Stomach smooth muscle (tissue), 2 donors: ENCODE measurements at regions not wholly inside any gene's neighbourhood (a gene's known extent, or its start where the extent isn't known, plus 50 kb on each side); places are given as distances from the start of the nearest gene placed in this dataset.

Experiments used
- H3K27ac ChIP-seq: one replicate; pipeline ENCODE4 v1.7.0; 2013; ENCODE audit warnings: mild to moderate bottlenecking, low read length, inconsistent platforms
- H3K27me3 ChIP-seq, 2 donors: one replicate each; pipeline ENCODE4 v1.7.0; 2013; ENCODE audit warnings: low read length in 2 of 2; ENCODE audit not compliant: insufficient read depth in 2 of 2, control insufficient read depth in 1 of 2
- H3K36me3 ChIP-seq, 2 donors: one replicate each; pipeline ENCODE4 v1.7.0; 2013; ENCODE audit warnings: low read length in 2 of 2; ENCODE audit not compliant: control insufficient read depth in 2 of 2, insufficient read depth in 2 of 2
- H3K4me1 ChIP-seq: one replicate; pipeline ENCODE4 v1.7.0; 2013; ENCODE audit warnings: low read length; ENCODE audit not compliant: control insufficient read depth, insufficient read depth
- H3K4me3 ChIP-seq, 2 donors: one replicate each; pipeline ENCODE4 v1.7.0; 2013; ENCODE audit warnings: low read length in 2 of 2
- H3K9ac ChIP-seq, 2 donors: one replicate each; pipeline ENCODE4 v1.7.0; 2013; ENCODE audit warnings: low read length in 2 of 2, mild to moderate bottlenecking in 1 of 2
- H3K9me3 ChIP-seq, 2 donors: one replicate each; pipeline ENCODE4 v1.7.0; 2013; ENCODE audit warnings: low read length in 2 of 2; ENCODE audit not compliant: control insufficient read depth in 2 of 2
- donor health status: healthy.
- donor health status: Pancreatic carcinoma.

DNA sequence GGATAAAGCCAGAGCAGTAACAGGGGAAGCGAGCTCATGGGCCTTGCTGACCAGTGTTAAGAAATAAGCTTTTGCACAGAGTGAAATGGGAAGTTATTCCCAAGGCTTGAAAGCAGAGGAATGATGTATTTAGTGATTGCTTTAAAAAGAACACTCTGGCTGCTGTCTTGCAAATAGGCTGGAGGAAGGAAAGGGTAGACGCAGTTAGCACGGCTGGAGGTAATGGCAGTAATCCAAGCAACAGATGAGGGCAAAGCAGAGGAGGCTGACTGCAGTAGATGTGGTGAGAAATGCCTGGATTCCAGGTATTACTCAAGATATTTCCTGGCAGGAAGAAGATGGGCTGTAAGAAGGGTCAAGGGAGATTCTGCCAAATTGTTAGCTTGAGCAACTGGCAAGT, 1342.3 kb upstream of the AGA start:
- Histone ChIP-seq H3K27ac (no peak overlapping the region), H3K4me1 (no peaks in the 10 kb centered on the region)

GRCh38 chr4:178789279-178789678, 1347.0 kb upstream of the AGA start:
- Histone ChIP-seq H3K4me1 (no peaks in the 10 kb centered on the region), H3K9me3 (no peaks in the 10 kb centered on the region), H3K27ac (no peak overlapping the region), H3K4me3 (no peak overlapping the region), H3K27me3 (no peaks in the 10 kb centered on the region), H3K36me3 (no peaks in the 10 kb centered on the region), H3K9ac (no peak overlapping the region)

More for the DNA sequence above, 1342.3 kb upstream of the AGA start:
- Histone ChIP-seq H3K4me3 (no peak overlapping the region), H3K36me3 (no peaks in the 10 kb centered on the region), H3K9me3 (no peaks in the 10 kb centered on the region), H3K27me3 (no peaks in the 10 kb centered on the region), H3K9ac (no peak overlapping the region)

DNA sequence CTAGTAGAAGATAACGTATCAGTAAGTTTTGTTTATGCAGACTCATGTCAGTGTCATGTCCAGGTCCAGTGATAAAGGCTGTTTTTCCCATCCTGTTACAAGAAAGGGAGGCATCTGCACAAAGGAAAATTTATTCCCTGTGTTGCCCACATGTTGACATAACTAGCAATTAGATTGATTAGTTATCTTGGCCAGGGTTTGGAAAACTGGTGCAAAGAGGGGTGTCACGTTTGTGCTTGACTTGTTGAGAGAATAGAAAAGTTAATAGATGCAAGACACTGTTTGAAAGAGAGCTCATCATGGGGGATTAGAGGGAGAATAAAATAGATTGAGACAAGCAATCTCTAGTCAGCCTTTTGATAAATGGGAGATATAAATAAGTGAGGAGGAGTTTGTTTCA, 1357.0 kb upstream of the AGA start:
- H3K9ac ChIP-seq = no peak overlapping the region
- no peak overlapping the region for H3K4me3 ChIP-seq
- H3K27ac ChIP-seq = no peak overlapping the region
- no peaks in the 10 kb centered on the region for H3K27me3 ChIP-seq
- H3K36me3 ChIP-seq = no peaks in the 10 kb centered on the region
- no peaks in the 10 kb centered on the region for H3K9me3 ChIP-seq
- no peaks in the 10 kb centered on the region for H3K4me1 ChIP-seq

DNA sequence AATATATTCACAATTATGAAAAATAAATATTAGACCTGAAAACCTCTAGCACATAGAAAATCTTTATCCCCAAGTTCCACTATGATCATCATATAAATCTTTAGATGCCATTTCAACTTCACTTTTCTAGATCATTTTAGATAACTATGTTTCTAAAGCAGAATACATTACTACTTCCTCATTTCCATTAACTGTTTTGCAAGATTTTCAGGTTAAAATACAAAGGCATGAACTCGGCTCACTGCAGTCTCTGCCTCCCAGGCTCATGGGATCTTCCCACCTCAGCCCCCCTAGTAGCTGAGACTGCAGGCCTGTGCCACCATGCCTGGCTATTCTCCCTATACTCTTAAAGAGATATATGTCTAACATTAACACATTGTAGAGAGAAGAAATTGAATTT, 1365.9 kb upstream of the AGA start:
- no peak overlapping the region for H3K27ac ChIP-seq
- H3K36me3 ChIP-seq = no peaks in the 10 kb centered on the region
- H3K4me1 ChIP-seq = no peaks in the 10 kb centered on the region
- H3K27me3 ChIP-seq = no peaks in the 10 kb centered on the region
- no peaks in the 10 kb centered on the region for H3K9me3 ChIP-seq
- H3K9ac ChIP-seq = no peak overlapping the region
- H3K4me3 ChIP-seq = no peak overlapping the region

DNA sequence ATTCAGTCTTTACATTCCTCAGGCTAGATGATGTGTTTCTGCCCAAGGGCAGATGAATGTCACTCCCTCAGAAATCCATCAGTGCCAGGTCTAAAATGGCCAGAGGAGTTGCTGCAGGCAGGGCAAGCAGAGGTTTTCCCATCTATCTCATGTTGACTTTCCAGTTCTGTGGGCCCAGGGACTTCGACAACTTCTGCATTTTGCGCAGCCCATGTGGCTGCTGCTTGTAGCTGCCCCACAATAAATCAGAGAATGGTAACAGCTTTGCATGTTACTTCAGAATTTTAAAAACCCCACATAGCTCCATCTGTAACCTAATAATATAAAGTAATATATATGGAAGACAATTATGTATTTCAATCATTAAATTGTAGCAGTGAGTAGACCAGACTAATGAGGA, 1367.7 kb upstream of the AGA start:
- Histone ChIP-seq H3K4me3 (no peak overlapping the region), H3K9me3 (no peaks in the 10 kb centered on the region), H3K27ac (no peak overlapping the region), H3K9ac (no peak overlapping the region), H3K36me3 (no peaks in the 10 kb centered on the region), H3K27me3 (no peaks in the 10 kb centered on the region), H3K4me1 (no peaks in the 10 kb centered on the region)

GRCh38 chr4:178811356-178811755, 1369.1 kb upstream of the AGA start:
- H3K4me3 ChIP-seq = no peak overlapping the region
- H3K36me3 ChIP-seq = no peaks in the 10 kb centered on the region
- H3K9ac ChIP-seq = no peak overlapping the region
- no peaks in the 10 kb centered on the region for H3K4me1 ChIP-seq
- no peaks in the 10 kb centered on the region for H3K9me3 ChIP-seq
- no peaks in the 10 kb centered on the region for H3K27me3 ChIP-seq
- H3K27ac ChIP-seq = no peak overlapping the region

GRCh38 chr4:178812866-178813265, 1370.6 kb upstream of the AGA start:
- H3K36me3 ChIP-seq = no peaks in the 10 kb centered on the region
- H3K4me1 ChIP-seq = no peaks in the 10 kb centered on the region

DNA sequence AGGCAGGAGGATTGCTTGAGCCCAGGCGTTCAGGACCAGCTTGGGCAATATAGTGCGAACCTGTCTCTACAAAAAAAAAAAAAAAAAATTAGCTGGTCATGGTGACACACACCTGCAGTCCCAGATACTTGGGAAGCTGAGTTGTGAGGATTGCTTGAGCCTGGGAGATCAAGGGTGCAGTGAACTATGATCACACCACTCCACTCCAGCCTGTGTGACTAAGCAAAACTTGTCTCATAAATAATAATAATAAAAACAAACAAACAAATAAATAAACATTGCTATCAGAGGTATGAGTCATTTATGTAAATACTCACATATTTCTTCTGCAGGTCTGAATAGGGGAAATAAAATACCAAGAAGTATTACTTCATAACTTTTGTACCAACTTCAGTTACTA, 1372.7 kb upstream of the AGA start:
- H3K27me3 ChIP-seq = no peaks in the 10 kb centered on the region
- no peak overlapping the region for H3K4me3 ChIP-seq
- no peaks in the 10 kb centered on the region for H3K9me3 ChIP-seq
- H3K9ac ChIP-seq = no peak overlapping the region
- no peaks in the 10 kb centered on the region for H3K4me1 ChIP-seq
- H3K36me3 ChIP-seq = no peaks in the 10 kb centered on the region
- H3K27ac ChIP-seq = no peak overlapping the region

More at GRCh38 chr4:178812866-178813265, 1370.6 kb upstream of the AGA start:
- Histone ChIP-seq H3K9me3 (no peaks in the 10 kb centered on the region), H3K27ac (no peak overlapping the region), H3K27me3 (no peaks in the 10 kb centered on the region), H3K9ac (no peak overlapping the region), H3K4me3 (no peak overlapping the region)

GRCh38 chr4:178823673-178824295, 1381.5 kb upstream of the AGA start:
- no peak overlapping the region for H3K4me3 ChIP-seq
- H3K36me3 ChIP-seq = no peaks in the 10 kb centered on the region
- H3K4me1 ChIP-seq = no peaks in the 10 kb centered on the region
- no peaks in the 10 kb centered on the region for H3K9me3 ChIP-seq
- H3K27me3 ChIP-seq = no peaks in the 10 kb centered on the region
- H3K9ac ChIP-seq = no peak overlapping the region
- H3K27ac ChIP-seq = no peak overlapping the region

DNA sequence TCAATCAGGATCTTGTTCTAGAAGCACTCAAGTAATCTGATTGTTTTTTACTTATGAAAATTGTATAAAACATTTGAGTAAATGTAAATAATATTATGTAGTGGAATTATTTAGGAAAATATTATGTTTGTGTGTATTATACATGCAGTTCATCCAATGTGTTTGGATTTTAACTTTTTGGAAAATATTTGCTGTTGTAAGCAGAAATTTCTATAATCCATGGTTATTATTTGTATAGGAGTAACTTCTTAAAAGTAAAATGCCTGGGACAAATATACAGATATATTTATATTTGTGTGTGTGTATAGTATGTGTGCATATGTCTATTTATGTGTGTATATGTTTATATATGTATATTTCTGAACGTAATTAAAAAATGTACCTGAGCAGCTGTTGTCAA, 1394.6 kb upstream of the AGA start:
- Histone ChIP-seq H3K4me1 (no peaks in the 10 kb centered on the region), H3K36me3 (no peaks in the 10 kb centered on the region), H3K9me3 (no peaks in the 10 kb centered on the region), H3K27me3 (no peaks in the 10 kb centered on the region), H3K27ac (no peak overlapping the region), H3K4me3 (no peak overlapping the region), H3K9ac (no peak overlapping the region)

DNA sequence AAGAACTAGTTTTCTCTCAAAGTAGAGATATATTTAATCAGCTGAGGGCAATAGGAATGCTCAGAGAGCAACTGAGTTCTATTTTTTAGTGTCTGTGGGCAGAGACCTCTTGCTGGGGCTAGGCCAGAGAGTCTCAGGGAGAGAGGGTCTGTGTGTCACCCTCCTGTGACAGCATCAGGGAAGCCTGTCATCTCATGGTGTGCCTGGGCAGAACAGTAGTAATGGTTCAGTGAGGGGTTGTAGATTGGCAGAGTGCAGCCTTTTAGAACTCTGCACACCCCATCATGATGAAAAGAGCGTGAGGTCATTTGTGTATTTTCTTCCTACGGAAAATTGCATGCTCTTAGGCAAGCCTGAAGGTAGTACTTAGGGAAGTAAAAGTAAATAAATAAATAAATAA, 1396.5 kb upstream of the AGA start:
- Histone ChIP-seq H3K9ac (no peak overlapping the region), H3K27ac (no peak overlapping the region), H3K27me3 (no peaks in the 10 kb centered on the region), H3K4me1 (no peaks in the 10 kb centered on the region), H3K36me3 (no peaks in the 10 kb centered on the region), H3K4me3 (no peak overlapping the region), H3K9me3 (no peaks in the 10 kb centered on the region)
